ENCODE measurements at regions not wholly inside any gene's neighbourhood (a gene's known extent, or its start where the extent isn't known, plus 50 kb on each side); places are given as distances from the start of the nearest gene placed in this dataset.

- Histone ChIP-seq H3K36me3 (replicated peaks in 1 of 2; ENCODE audit: control insufficient read depth in 1 of 2, insufficient read depth in 2 of 2, low read length in 1 of 2) (no peaks in the 10 kb centered on the region), H3K27ac (ENCODE audit: low read depth in 2 of 2, low read length in 1 of 2) (no peak overlapping the region), H3K9me2 (no peaks in the 10 kb centered on the region; the same call in 1 of the 2 replicates), H3F3A (replicated peaks; ENCODE audit: insufficient read depth) (no peaks in the 10 kb centered on the region), H4K20me1 (ENCODE audit: insufficient read depth) (no peaks in the 10 kb centered on the region), H3K4me1 (ENCODE audit: control insufficient read depth in 1 of 2, insufficient read depth in 2 of 2, low read depth in 1 of 2, low read length in 1 of 2) (no peaks in the 10 kb centered on the region), H3K27me3 (ENCODE audit: insufficient read depth) (no peaks in the 10 kb centered on the region), H3K79me2 (ENCODE audit: insufficient read depth) (no peaks in the 10 kb centered on the region), H3K4me2 (no peak overlapping the region), H3K9ac (no peak overlapping the region), H3K4me3 (ENCODE audit: low read depth in 2 of 2, low read length in 1 of 2) (no peak overlapping the region), H2AFZ (ENCODE audit: low read depth) (no peak overlapping the region), H3K9me3 (no peaks in the 10 kb centered on the region)
- ChIA-PET POLR2A (no interaction called here), CTCF (no interaction called here)
- DNase-seq, result no peak
- TF ChIP-seq REST (IDR thresholded peaks at IDR 0.05; ENCODE audit: low read depth, low read length) (no peak), EP300 (IDR thresholded peaks at IDR 0.05; ENCODE audit: borderline replicate concordance in 1 of 2, low read depth in 1 of 2, low read length in 1 of 2) (no peak), TEAD4 (IDR thresholded peaks at IDR 0.05; ENCODE audit: borderline replicate concordance, insufficient read depth) (no peak), CHD2 (IDR thresholded peaks at IDR 0.05; ENCODE audit: low read length, partially characterized antibody) (no peak), MXI1 (IDR thresholded peaks at IDR 0.05; ENCODE audit: low read depth, low read length) (no peak), FOSL2 (IDR thresholded peaks at IDR 0.05; ENCODE audit: borderline replicate concordance, low read depth) (no peak), USF1 (IDR thresholded peaks at IDR 0.05; ENCODE audit: borderline replicate concordance, low read depth) (no peak), ELF1 (IDR thresholded peaks at IDR 0.05) (no peak), RCOR1 (IDR thresholded peaks at IDR 0.05; ENCODE audit: low read length) (no peak), JUND (IDR thresholded peaks at IDR 0.05) (no peak), RXRA (IDR thresholded peaks at IDR 0.05; ENCODE audit: borderline replicate concordance, low read depth) (no peak), TCF12 (IDR thresholded peaks at IDR 0.05) (no peak), IRF3 (IDR thresholded peaks at IDR 0.05; ENCODE audit: low read depth, low read length) (no peak)
- 19% methylated on average over 5 of the region's 5 CpGs for WGBS (ENCODE audit: low lambda C conversion rate)
Observed at GRCh38 chr4:10747186-10747585, 62.6 kb upstream of the CLNK start.

All from SK-N-SH (cell line).